A549 (cell line): ENCODE measurements at regions not wholly inside any gene's neighbourhood (a gene's known extent, or its start where the extent isn't known, plus 50 kb on each side); places are given as distances from the start of the nearest gene placed in this dataset.

Experiments
- ATAC-seq, 2 experiments: fragments of 200-7000 bp in 1 of 2; fragments of >200 bp in 1 of 2; cut with Nextera tagmentation in 1 of 2; cut with Tn5 transposase in 1 of 2; 3 replicates each; pipeline versions ENCODE4 v1.8.0 to v1.9.1; 2018 to 2020; ENCODE audit warnings: mild to moderate bottlenecking in 1 of 2, moderate library complexity in 1 of 2
- CTCF ChIA-PET: fragments of 300-600 bp; sonication (Branson Sonifier 250); formaldehyde crosslinking; extraction: SDS; loops from one replicate; lab custom pipeline; 2021; ENCODE audit warnings: antibody characterized with exemption, inconsistent platforms; lab: Yijun Ruan, JAX
- POLR2A ChIA-PET: fragments of 350-600 bp; formaldehyde crosslinking; extraction: SDS; loops from one replicate; lab custom pipeline; 2021; ENCODE audit warnings: antibody characterized with exemption, inconsistent platforms; lab: Yijun Ruan, JAX
- DNase-seq, 2 experiments: peaks; one replicate each; pipeline versions ENCODE4 v3.0.0 to v3.0.0-alpha.2; 2011 to 2016; ENCODE audit warnings: low read depth in 1 of 2, low spot score in 1 of 2
- FAIRE-seq: peaks from 2 replicates; lab custom pipeline; 2011; peaks lifted over from hg19 to GRCh38; lab: Jason Lieb, UNC
- H3K27ac ChIP-seq, 2 experiments: fragments of >200 bp; sonication (Bioruptor Twin); formaldehyde crosslinking; 3 replicates each; pipeline ENCODE4 v1.5.1; 2016 to 2017
- H3K4me1 ChIP-seq: fragments of >200 bp; sonication (Bioruptor Twin); formaldehyde crosslinking; 3 replicates; pipeline ENCODE4 v1.6.1; 2016
- H3K4me2 ChIP-seq: fragments of >200 bp; sonication (Bioruptor Twin); formaldehyde crosslinking; 3 replicates; pipeline ENCODE4 v1.6.1; 2016
- H3K4me3 ChIP-seq: fragments of >200 bp; sonication (Bioruptor Twin); formaldehyde crosslinking; 3 replicates; pipeline ENCODE4 v1.5.1; 2016
- H3K9me3 ChIP-seq: fragments of >200 bp; sonication (Bioruptor Twin); formaldehyde crosslinking; 3 replicates; pipeline ENCODE4 v1.6.1; 2016
- CBX2 ChIP-seq: fragments of 200-600 bp; sonication (generic); IDR thresholded peaks from 2 replicates; pipeline ENCODE4 v1.6.1; 2016; ENCODE audit warnings: low read depth, mild to moderate bottlenecking, borderline replicate concordance
- CEBPB ChIP-seq, 2 experiments: fragments of >200 bp in 1 of 2; sonication (Bioruptor Twin) in 1 of 2; formaldehyde crosslinking in 1 of 2; IDR thresholded peaks; 2 replicates each; pipeline ENCODE4 v1.6.1; 2012 to 2016
- CHD2 ChIP-seq: fragments of 150-350 bp; IDR thresholded peaks from 2 replicates; pipeline ENCODE4 v1.6.1; 2014; ENCODE audit warnings: low read length; ENCODE audit not compliant: partially characterized antibody
- FOSB ChIP-seq: fragments of 250-450 bp; sonication (Bioruptor Pico); IDR thresholded peaks from 2 replicates; pipeline ENCODE4 v1.5.0; 2020; ENCODE audit warnings: mild to moderate bottlenecking, moderate library complexity
- FOSL2 ChIP-seq, 2 experiments: fragments of 450-650 bp in 1 of 2; fragments of >200 bp in 1 of 2; sonication (Bioruptor Twin) in 1 of 2; formaldehyde crosslinking; IDR thresholded peaks; 2 replicates each; pipeline versions ENCODE4 v1.5.0 to v1.6.1; 2016 to 2020; ENCODE audit warnings: mild to moderate bottlenecking in 1 of 2, moderate library complexity in 1 of 2
- FOXS1 ChIP-seq: fragments of 250-450 bp; sonication (Bioruptor Pico); IDR thresholded peaks from 2 replicates; pipeline ENCODE4 v1.5.0; 2020; ENCODE audit warnings: mild to moderate bottlenecking, moderate library complexity
- HEYL ChIP-seq: fragments of 250-450 bp; sonication (Bioruptor Pico); IDR thresholded peaks from 2 replicates; pipeline ENCODE4 v1.8.0; 2021; ENCODE audit warnings: mild to moderate bottlenecking, moderate library complexity
- HOXA7 ChIP-seq: fragments of 250-450 bp; sonication (Bioruptor Pico); IDR thresholded peaks from 2 replicates; pipeline ENCODE4 v1.5.0; 2020; ENCODE audit warnings: mild to moderate bottlenecking, moderate library complexity
- HOXB13 ChIP-seq: fragments of 250-450 bp; sonication (Bioruptor Pico); IDR thresholded peaks from 2 replicates; pipeline ENCODE4 v1.5.0; 2020; ENCODE audit warnings: low read depth, mild to moderate bottlenecking, moderate library complexity
- JUNB ChIP-seq: fragments of >200 bp; sonication (Bioruptor Twin); formaldehyde crosslinking; IDR thresholded peaks from 2 replicates; pipeline ENCODE4 v1.6.1; 2016
- KDM5A ChIP-seq: fragments of 200-600 bp; sonication (generic); IDR thresholded peaks from 2 replicates; pipeline ENCODE4 v1.6.1; 2016; ENCODE audit warnings: antibody characterized with exemption, mild to moderate bottlenecking
- MAZ ChIP-seq: fragments of 150-350 bp; IDR thresholded peaks from 2 replicates; pipeline ENCODE4 v1.6.1; 2014; ENCODE audit warnings: antibody characterized with exemption, low read depth, low read length, borderline replicate concordance
- NPAS2 ChIP-seq: fragments of 250-450 bp; sonication (Bioruptor Pico); IDR thresholded peaks from 2 replicates; pipeline ENCODE4 v1.8.0; 2022; ENCODE audit warnings: mild to moderate bottlenecking, moderate library complexity, borderline replicate concordance
- POLR2A ChIP-seq: IDR thresholded peaks from 2 replicates; pipeline ENCODE4 v1.6.1; 2012; ENCODE audit warnings: mild to moderate bottlenecking, low read length
- RARB ChIP-seq: fragments of 250-450 bp; sonication (Bioruptor Pico); IDR thresholded peaks from 2 replicates; pipeline ENCODE4 v1.8.0; 2021; ENCODE audit warnings: mild to moderate bottlenecking, moderate library complexity
- RFX5 ChIP-seq: fragments of 450-650 bp; IDR thresholded peaks from 2 replicates; pipeline ENCODE4 v1.7.1; 2014; ENCODE audit warnings: antibody characterized with exemption, mild to moderate bottlenecking, moderate library complexity
- RNF2 ChIP-seq: fragments of 200-600 bp; sonication (generic); IDR thresholded peaks from 2 replicates; pipeline ENCODE4 v1.6.1; 2016; ENCODE audit warnings: low read depth, mild to moderate bottlenecking, antibody characterized with exemption, moderate library complexity, borderline replicate concordance
- SMC3 ChIP-seq: fragments of >200 bp; sonication (Bioruptor Twin); formaldehyde crosslinking; IDR thresholded peaks from 3 replicates; pipeline ENCODE4 v1.6.1; 2018; ENCODE audit warnings: inconsistent platforms
- SREBF2 ChIP-seq: fragments of 450-650 bp; IDR thresholded peaks from 2 replicates; pipeline ENCODE4 v1.6.1; 2014; ENCODE audit warnings: mild to moderate bottlenecking, moderate library complexity
- TFCP2L1 ChIP-seq: fragments of 250-450 bp; sonication (Bioruptor Pico); IDR thresholded peaks from 2 replicates; pipeline ENCODE4 v1.5.0; 2021; ENCODE audit warnings: mild to moderate bottlenecking
- TP53 ChIP-seq: fragments of 250-450 bp; sonication (Bioruptor Pico); IDR thresholded peaks from 2 replicates; pipeline ENCODE4 v1.5.0; 2021; ENCODE audit warnings: mild to moderate bottlenecking, moderate library complexity
- ZC3H11A ChIP-seq: fragments of 450-650 bp; IDR thresholded peaks from 2 replicates; pipeline ENCODE4 v1.6.1; 2014; ENCODE audit warnings: antibody characterized with exemption, mild to moderate bottlenecking
- ZFP36 ChIP-seq: fragments of 450-650 bp; IDR thresholded peaks from 2 replicates; pipeline ENCODE4 v1.6.1; 2014; ENCODE audit warnings: borderline replicate concordance; ENCODE audit not compliant: partially characterized antibody
- ZNF302 ChIP-seq: fragments of 250-450 bp; sonication (Bioruptor Pico); IDR thresholded peaks from 2 replicates; pipeline ENCODE4 v1.9.0; 2021; ENCODE audit warnings: inconsistent platforms, mild to moderate bottlenecking, moderate library complexity
- WGBS: methylation state at CpG from one replicate; pipeline ENCODE4 v1.1.6; 2017; ENCODE audit errors: missing lambda C conversion rate; 5-methylcytosine and 5-hydroxymethylcytosine counted together
- TF ChIP-seq, protein P1 (sequence below): IDR thresholded peaks from 2 replicates; pipeline ENCODE4 v1.6.1; 2012; ENCODE audit warnings: low read depth, borderline replicate concordance
- TF ChIP-seq, protein P2 (sequence below): fragments of 200-600 bp; sonication (generic); IDR thresholded peaks from 2 replicates; pipeline ENCODE4 v1.6.1; 2016; ENCODE audit warnings: antibody characterized with exemption, mild to moderate bottlenecking, moderate library complexity
- TF ChIP-seq, protein P3 (sequence below): fragments of 150-350 bp; IDR thresholded peaks from 2 replicates; pipeline ENCODE4 v1.6.1; 2014; ENCODE audit warnings: low read depth, mild to moderate bottlenecking, low read length
- TF ChIP-seq, protein P4 (sequence below): fragments of 250-450 bp; sonication (Bioruptor Pico); IDR thresholded peaks from 2 replicates; pipeline ENCODE4 v1.5.0; 2021; ENCODE audit warnings: mild to moderate bottlenecking, moderate library complexity, borderline replicate concordance
- TF ChIP-seq, protein P5 (sequence below): fragments of >200 bp; sonication (Bioruptor Twin); formaldehyde crosslinking; IDR thresholded peaks from 2 replicates; pipeline ENCODE4 v1.6.1; 2016
- TF ChIP-seq, protein P6 (sequence below): fragments of >200 bp; sonication (Bioruptor Twin); formaldehyde crosslinking; IDR thresholded peaks from 3 replicates; pipeline ENCODE4 v1.5.1; 2016

DNA sequence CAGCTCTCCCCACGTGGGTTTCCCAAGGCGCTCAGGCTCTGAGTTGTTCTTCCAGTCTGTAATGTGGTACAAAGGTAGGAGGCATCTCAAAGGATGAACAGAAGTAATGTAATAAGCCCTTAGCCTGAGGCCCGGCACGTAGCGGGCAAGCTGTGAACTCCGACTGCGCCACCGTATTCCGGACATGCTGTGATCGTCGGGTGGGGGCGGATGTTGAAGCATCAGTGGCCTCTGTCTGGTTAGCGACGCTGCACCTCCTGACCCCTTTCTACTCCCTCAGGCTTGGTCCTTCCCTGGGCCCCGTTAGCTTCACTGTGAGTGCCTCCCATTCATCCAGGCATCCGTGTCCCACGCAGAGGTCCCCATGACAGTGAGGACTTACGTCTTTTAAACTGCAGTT, 151.7 kb downstream of the ERMARD start:
- POLR2A ChIA-PET: no interaction called here
- Histone ChIP-seq H3K4me1 (peaks cover 10% of the 10 kb centered on the region; the same call in 1 of the 3 replicates), H3K4me2 (no peak overlapping the region), H3K9me3 (no peaks in the 10 kb centered on the region), H3K27ac (no peak overlapping the region), H3K4me3 (no peak overlapping the region)
- 97% methylated on average over 17 of the region's 18 CpGs for WGBS
- no peak for TF ChIP-seq MAZ
- no peak for TF ChIP-seq HEYL (CRISPR knock-in tag)
- TF ChIP-seq, protein P1, sequence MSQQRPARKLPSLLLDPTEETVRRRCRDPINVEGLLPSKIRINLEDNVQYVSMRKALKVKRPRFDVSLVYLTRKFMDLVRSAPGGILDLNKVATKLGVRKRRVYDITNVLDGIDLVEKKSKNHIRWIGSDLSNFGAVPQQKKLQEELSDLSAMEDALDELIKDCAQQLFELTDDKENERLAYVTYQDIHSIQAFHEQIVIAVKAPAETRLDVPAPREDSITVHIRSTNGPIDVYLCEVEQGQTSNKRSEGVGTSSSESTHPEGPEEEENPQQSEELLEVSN: no peak
- TF ChIP-seq RFX5: no peak
- no peak for TF ChIP-seq HOXA7 (CRISPR knock-in tag)
- no peak for TF ChIP-seq ZNF302 (CRISPR knock-in tag)
- TF ChIP-seq RARB (CRISPR knock-in tag): no peak
- no peak for TF ChIP-seq CBX2
- TF ChIP-seq, protein P2, sequence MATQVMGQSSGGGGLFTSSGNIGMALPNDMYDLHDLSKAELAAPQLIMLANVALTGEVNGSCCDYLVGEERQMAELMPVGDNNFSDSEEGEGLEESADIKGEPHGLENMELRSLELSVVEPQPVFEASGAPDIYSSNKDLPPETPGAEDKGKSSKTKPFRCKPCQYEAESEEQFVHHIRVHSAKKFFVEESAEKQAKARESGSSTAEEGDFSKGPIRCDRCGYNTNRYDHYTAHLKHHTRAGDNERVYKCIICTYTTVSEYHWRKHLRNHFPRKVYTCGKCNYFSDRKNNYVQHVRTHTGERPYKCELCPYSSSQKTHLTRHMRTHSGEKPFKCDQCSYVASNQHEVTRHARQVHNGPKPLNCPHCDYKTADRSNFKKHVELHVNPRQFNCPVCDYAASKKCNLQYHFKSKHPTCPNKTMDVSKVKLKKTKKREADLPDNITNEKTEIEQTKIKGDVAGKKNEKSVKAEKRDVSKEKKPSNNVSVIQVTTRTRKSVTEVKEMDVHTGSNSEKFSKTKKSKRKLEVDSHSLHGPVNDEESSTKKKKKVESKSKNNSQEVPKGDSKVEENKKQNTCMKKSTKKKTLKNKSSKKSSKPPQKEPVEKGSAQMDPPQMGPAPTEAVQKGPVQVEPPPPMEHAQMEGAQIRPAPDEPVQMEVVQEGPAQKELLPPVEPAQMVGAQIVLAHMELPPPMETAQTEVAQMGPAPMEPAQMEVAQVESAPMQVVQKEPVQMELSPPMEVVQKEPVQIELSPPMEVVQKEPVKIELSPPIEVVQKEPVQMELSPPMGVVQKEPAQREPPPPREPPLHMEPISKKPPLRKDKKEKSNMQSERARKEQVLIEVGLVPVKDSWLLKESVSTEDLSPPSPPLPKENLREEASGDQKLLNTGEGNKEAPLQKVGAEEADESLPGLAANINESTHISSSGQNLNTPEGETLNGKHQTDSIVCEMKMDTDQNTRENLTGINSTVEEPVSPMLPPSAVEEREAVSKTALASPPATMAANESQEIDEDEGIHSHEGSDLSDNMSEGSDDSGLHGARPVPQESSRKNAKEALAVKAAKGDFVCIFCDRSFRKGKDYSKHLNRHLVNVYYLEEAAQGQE: no peak
- no peak for TF ChIP-seq TP53 (CRISPR knock-in tag)
- TF ChIP-seq, protein P3, sequence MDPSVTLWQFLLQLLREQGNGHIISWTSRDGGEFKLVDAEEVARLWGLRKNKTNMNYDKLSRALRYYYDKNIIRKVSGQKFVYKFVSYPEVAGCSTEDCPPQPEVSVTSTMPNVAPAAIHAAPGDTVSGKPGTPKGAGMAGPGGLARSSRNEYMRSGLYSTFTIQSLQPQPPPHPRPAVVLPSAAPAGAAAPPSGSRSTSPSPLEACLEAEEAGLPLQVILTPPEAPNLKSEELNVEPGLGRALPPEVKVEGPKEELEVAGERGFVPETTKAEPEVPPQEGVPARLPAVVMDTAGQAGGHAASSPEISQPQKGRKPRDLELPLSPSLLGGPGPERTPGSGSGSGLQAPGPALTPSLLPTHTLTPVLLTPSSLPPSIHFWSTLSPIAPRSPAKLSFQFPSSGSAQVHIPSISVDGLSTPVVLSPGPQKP: no peak
- TF ChIP-seq JUNB: no peak
- TF ChIP-seq RNF2: no peak
- no peak for TF ChIP-seq ZFP36
- no peak for TF ChIP-seq POLR2A
- no peak for TF ChIP-seq CEBPB (IDR thresholded peaks at IDR 0.05)
- TF ChIP-seq KDM5A: no peak
- no peak for TF ChIP-seq SMC3
- TF ChIP-seq FOSB: no peak
- TF ChIP-seq FOXS1 (CRISPR knock-in tag): no peak
- DNase-seq (no peak), FAIRE-seq (no peak), ATAC-seq (no peak)
- CTCF ChIA-PET: no interaction called here

DNA sequence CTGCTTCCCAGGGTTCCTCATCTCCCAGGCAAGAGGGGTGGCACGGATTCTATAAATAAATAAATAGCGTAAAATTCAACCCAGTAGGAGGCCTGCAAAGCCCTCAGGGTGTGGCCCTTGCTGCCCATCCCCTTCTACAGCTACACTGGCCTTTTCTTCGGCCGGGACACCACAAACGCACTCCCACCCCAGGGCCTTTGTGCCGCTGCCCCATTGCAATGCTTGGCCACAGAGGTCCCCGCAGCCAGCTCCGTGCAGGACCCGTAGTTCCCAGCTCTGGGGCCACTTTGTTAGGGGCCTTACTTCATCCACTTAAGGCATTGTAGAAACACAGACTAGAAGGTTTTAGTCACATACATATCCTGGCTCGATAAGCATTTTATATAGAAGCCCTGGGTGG, 151.2 kb downstream of the ERMARD start:
- FAIRE-seq: no peak
- TF ChIP-seq CBX2 (no peak), TFCP2L1 (CRISPR knock-in tag) (no peak), ZNF302 (CRISPR knock-in tag) (no peak), ZC3H11A (no peak), FOSL2 (IDR thresholded peaks at IDR 0.05) (no peak), FOSL2 (CRISPR knock-in tag; IDR thresholded peaks at IDR 0.05) (no peak), CHD2 (no peak), FOXS1 (CRISPR knock-in tag) (no peak), NPAS2 (CRISPR knock-in tag) (no peak), HOXB13 (CRISPR knock-in tag) (no peak), SREBF2 (no peak), RNF2 (no peak)
- TF ChIP-seq, protein P4, sequence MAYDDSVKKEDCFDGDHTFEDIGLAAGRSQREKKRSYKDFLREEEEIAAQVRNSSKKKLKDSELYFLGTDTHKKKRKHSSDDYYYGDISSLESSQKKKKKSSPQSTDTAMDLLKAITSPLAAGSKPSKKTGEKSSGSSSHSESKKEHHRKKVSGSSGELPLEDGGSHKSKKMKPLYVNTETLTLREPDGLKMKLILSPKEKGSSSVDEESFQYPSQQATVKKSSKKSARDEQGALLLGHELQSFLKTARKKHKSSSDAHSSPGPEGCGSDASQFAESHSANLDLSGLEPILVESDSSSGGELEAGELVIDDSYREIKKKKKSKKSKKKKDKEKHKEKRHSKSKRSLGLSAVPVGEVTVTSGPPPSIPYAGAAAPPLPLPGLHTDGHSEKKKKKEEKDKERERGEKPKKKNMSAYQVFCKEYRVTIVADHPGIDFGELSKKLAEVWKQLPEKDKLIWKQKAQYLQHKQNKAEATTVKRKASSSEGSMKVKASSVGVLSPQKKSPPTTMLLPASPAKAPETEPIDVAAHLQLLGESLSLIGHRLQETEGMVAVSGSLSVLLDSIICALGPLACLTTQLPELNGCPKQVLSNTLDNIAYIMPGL (CRISPR knock-in tag): no peak
- TF ChIP-seq, protein P5, sequence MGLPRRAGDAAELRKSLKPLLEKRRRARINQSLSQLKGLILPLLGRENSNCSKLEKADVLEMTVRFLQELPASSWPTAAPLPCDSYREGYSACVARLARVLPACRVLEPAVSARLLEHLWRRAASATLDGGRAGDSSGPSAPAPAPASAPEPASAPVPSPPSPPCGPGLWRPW: no peak
- TF ChIP-seq, protein P6, sequence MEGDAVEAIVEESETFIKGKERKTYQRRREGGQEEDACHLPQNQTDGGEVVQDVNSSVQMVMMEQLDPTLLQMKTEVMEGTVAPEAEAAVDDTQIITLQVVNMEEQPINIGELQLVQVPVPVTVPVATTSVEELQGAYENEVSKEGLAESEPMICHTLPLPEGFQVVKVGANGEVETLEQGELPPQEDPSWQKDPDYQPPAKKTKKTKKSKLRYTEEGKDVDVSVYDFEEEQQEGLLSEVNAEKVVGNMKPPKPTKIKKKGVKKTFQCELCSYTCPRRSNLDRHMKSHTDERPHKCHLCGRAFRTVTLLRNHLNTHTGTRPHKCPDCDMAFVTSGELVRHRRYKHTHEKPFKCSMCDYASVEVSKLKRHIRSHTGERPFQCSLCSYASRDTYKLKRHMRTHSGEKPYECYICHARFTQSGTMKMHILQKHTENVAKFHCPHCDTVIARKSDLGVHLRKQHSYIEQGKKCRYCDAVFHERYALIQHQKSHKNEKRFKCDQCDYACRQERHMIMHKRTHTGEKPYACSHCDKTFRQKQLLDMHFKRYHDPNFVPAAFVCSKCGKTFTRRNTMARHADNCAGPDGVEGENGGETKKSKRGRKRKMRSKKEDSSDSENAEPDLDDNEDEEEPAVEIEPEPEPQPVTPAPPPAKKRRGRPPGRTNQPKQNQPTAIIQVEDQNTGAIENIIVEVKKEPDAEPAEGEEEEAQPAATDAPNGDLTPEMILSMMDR: no peak
- WGBS: 84% methylated on average over 9 of the region's 10 CpGs
- H3K4me3 ChIP-seq: no peak overlapping the region
- no peaks in the 10 kb centered on the region for H3K9me3 ChIP-seq
- H3K4me2 ChIP-seq: no peak overlapping the region
- DNase-seq: no peak
- ChIA-PET POLR2A (no interaction called here), CTCF (no interaction called here)
- H3K4me1 ChIP-seq: peaks cover 10% of the 10 kb centered on the region; the same call in 1 of the 3 replicates
- no peak for ATAC-seq
- no peak overlapping the region for H3K27ac ChIP-seq
